ENCODE measurements at regions not wholly inside any gene's neighbourhood (a gene's known extent, or its start where the extent isn't known, plus 50 kb on each side); places are given as distances from the start of the nearest gene placed in this dataset.

DNA sequence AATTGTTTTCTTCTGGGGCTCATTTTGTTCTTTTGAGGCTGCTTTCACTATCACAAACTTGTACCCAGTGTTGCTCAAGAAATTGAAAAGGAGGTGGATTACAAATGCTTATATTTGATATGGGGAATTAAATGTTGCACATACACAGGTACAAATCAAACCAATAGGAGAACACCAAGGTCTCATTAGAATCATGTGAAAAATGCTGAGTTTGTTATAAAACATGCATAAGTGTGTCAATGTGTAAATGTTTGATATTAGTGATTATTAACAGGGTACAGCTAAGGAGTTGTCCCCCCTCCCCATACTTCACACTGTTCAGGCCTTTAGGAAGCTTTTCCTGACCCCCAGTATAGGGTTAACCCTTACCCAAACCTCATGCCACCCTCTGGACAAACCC, 971.2 kb upstream of the SEL1L start:
- TF ChIP-seq CTCF (IDR thresholded peaks at IDR 0.05) (no peak), EP300 (IDR thresholded peaks at IDR 0.05) (no peak), POLR2A (IDR thresholded peaks at IDR 0.05) (no peak)
